ENCODE measurements at regions not wholly inside any gene's neighbourhood (a gene's known extent, or its start where the extent isn't known, plus 50 kb on each side); places are given as distances from the start of the nearest gene placed in this dataset.

DNA sequence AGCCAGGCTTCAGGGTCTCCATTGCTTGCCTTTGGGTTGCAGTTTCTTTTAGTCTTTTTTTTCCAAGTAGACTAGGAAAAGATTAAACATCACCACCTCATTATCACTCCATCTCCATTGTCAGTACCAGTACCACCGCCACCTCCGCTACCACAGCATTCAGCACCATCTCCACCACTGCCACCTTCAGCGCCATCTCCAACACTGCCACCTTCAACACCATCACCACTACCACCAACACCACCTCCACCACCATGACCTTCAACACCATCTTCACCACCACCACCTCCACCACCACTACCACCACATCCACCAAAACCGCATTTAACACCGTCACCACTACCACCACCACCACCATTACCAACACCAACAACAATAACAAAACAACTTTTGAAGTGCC is 141.5 kb upstream of the MPHOSPH6 start:
- no peak for TF ChIP-seq POLR2A (IDR thresholded peaks at IDR 0.05; ENCODE audit: low read depth, low read length)
- TF ChIP-seq POLR2AphosphoS5 (IDR thresholded peaks at IDR 0.05; ENCODE audit: low read depth, low read length) = no peak
- TF ChIP-seq TAF1 (IDR thresholded peaks at IDR 0.05; ENCODE audit: low read depth, low read length) = no peak
- TF ChIP-seq SPI1 (IDR thresholded peaks at IDR 0.05; ENCODE audit: low read depth, low read length) = no peak
- no peak for TF ChIP-seq POU2F2 (IDR thresholded peaks at IDR 0.05; ENCODE audit: low read depth, low read length)
- TF ChIP-seq PAX5 (IDR thresholded peaks at IDR 0.05; ENCODE audit: insufficient read depth, low read length, severe bottlenecking) = no peak
